IPS-18c (cell line): ENCODE measurements at regions not wholly inside any gene's neighbourhood (a gene's known extent, or its start where the extent isn't known, plus 50 kb on each side); places are given as distances from the start of the nearest gene placed in this dataset.

Experiments used
- H3K4me3 ChIP-seq: 2 replicates; pipeline ENCODE4 v1.7.0; 2013; ENCODE audit warnings: low read depth, mild to moderate bottlenecking, low read length, moderate library complexity; ENCODE audit not compliant: insufficient read depth
- H3K9me3 ChIP-seq: one replicate; pipeline ENCODE4 v1.6.1; 2013; ENCODE audit warnings: mild to moderate bottlenecking, low read length, moderate library complexity; ENCODE audit not compliant: control insufficient read depth, insufficient read depth

- Histone ChIP-seq H3K9me3 (no peaks in the 10 kb centered on the region), H3K4me3 (no peak overlapping the region)
Measured at GRCh38 chr10:43963793-43964425, 315.2 kb upstream of the ZNF32 start.

- Histone ChIP-seq H3K4me3 (no peak overlapping the region), H3K9me3 (no peaks in the 10 kb centered on the region)
Measured at GRCh38 chr10:43963379-43963778, 314.7 kb upstream of the ZNF32 start.

GRCh38 chr10:43962346-43963191, 313.9 kb upstream of the ZNF32 start:
- Histone ChIP-seq H3K9me3 (no peaks in the 10 kb centered on the region), H3K4me3 (no peak overlapping the region)

GRCh38 chr10:43961523-43962345, 313.1 kb upstream of the ZNF32 start:
- H3K4me3 ChIP-seq, result no peak overlapping the region
- H3K9me3 ChIP-seq, result peaks cover 2% of the 10 kb centered on the region

GRCh38 chr10:43960981-43961380, 312.3 kb upstream of the ZNF32 start:
- peaks cover 2% of the 10 kb centered on the region for H3K9me3 ChIP-seq
- no peak overlapping the region for H3K4me3 ChIP-seq

- Histone ChIP-seq H3K4me3 (no peak overlapping the region), H3K9me3 (peaks cover 2% of the 10 kb centered on the region)
Measured at GRCh38 chr10:43960477-43960876, 311.8 kb upstream of the ZNF32 start.

- Histone ChIP-seq H3K4me3 (no peak overlapping the region), H3K9me3 (peaks cover 2% of the 10 kb centered on the region)
Measured at GRCh38 chr10:43960135-43960415, 311.4 kb upstream of the ZNF32 start.

- Histone ChIP-seq H3K9me3 (peaks cover 2% of the 10 kb centered on the region), H3K4me3 (no peak overlapping the region)
Measured at GRCh38 chr10:43959364-43960134, 310.9 kb upstream of the ZNF32 start.

GRCh38 chr10:43958964-43959363, 310.3 kb upstream of the ZNF32 start:
- no peak overlapping the region for H3K4me3 ChIP-seq
- peaks cover 2% of the 10 kb centered on the region for H3K9me3 ChIP-seq

GRCh38 chr10:43958071-43958432, 309.4 kb upstream of the ZNF32 start:
- no peak overlapping the region for H3K4me3 ChIP-seq
- H3K9me3 ChIP-seq, result peaks cover 2% of the 10 kb centered on the region

- H3K4me3 ChIP-seq, result no peak overlapping the region
- peaks cover 2% of the 10 kb centered on the region for H3K9me3 ChIP-seq
Measured at GRCh38 chr10:43957267-43958070, 308.8 kb upstream of the ZNF32 start.

GRCh38 chr10:43955978-43956377, 307.3 kb upstream of the ZNF32 start:
- Histone ChIP-seq H3K9me3 (peaks cover 2% of the 10 kb centered on the region), H3K4me3 (no peak overlapping the region)

GRCh38 chr10:43955002-43955596, 306.4 kb upstream of the ZNF32 start:
- peaks cover 2% of the 10 kb centered on the region for H3K9me3 ChIP-seq
- H3K4me3 ChIP-seq, result no peak overlapping the region

GRCh38 chr10:43953672-43954071, 305.0 kb upstream of the ZNF32 start:
- H3K9me3 ChIP-seq, result peaks cover 2% of the 10 kb centered on the region
- H3K4me3 ChIP-seq, result no peak overlapping the region

- Histone ChIP-seq H3K4me3 (no peak overlapping the region), H3K9me3 (peaks cover 2% of the 10 kb centered on the region)
Measured at GRCh38 chr10:43952760-43953159, 304.1 kb upstream of the ZNF32 start.

- H3K4me3 ChIP-seq, result no peak overlapping the region
- no peaks in the 10 kb centered on the region for H3K9me3 ChIP-seq
Measured at GRCh38 chr10:43949351-43949750, 300.7 kb upstream of the ZNF32 start.
